Endodermal cell (in vitro differentiated cells): ENCODE measurements at regions not wholly inside any gene's neighbourhood (a gene's known extent, or its start where the extent isn't known, plus 50 kb on each side); places are given as distances from the start of the nearest gene placed in this dataset.
A peak's percentile ranks its signal among the peaks of the same experiment; 100 is the strongest.

ENCODE experiments used
- DNase-seq: peaks from one replicate; pipeline ENCODE4 v3.0.0-alpha.2; 2017
- H3K27ac ChIP-seq: 2 replicates; pipeline ENCODE4 v1.5.1; 2013; ENCODE audit warnings: mild to moderate bottlenecking, low read depth, low read length, moderate library complexity
- H3K27me3 ChIP-seq: 2 replicates; pipeline ENCODE4 v1.6.1; 2013; ENCODE audit warnings: mild to moderate bottlenecking, low read length, moderate library complexity; ENCODE audit not compliant: insufficient read depth, control insufficient read depth, poor library complexity, severe bottlenecking
- H3K36me3 ChIP-seq: 2 replicates; pipeline ENCODE4 v1.7.0; 2013; ENCODE audit warnings: mild to moderate bottlenecking, low read length, moderate library complexity; ENCODE audit not compliant: control insufficient read depth, insufficient read depth
- H3K4me1 ChIP-seq: one replicate; pipeline ENCODE4 v1.7.0; 2013; ENCODE audit warnings: low read length; ENCODE audit not compliant: control insufficient read depth, insufficient read depth
- H3K4me3 ChIP-seq: 2 replicates; pipeline ENCODE4 v1.5.1; 2013; ENCODE audit warnings: mild to moderate bottlenecking, low read length, moderate library complexity
- H3K9ac ChIP-seq: 2 replicates; pipeline ENCODE4 v1.6.1; 2013; ENCODE audit warnings: mild to moderate bottlenecking, low read length, moderate library complexity; ENCODE audit not compliant: poor library complexity, severe bottlenecking; ENCODE audit errors: extremely low read depth
- H3K9me3 ChIP-seq: 2 replicates; pipeline ENCODE4 v1.6.1; 2013; ENCODE audit warnings: mild to moderate bottlenecking, low read length, moderate library complexity; ENCODE audit not compliant: control insufficient read depth
- H3K27ac Mint-ChIP-seq: 2 replicates; pipeline ENCODE4 v1.8.0; 2020; ENCODE audit warnings: mixed read lengths
- H3K27me3 Mint-ChIP-seq: 2 replicates; pipeline ENCODE4 v1.8.0; 2021; ENCODE audit warnings: mild to moderate bottlenecking, mixed read lengths; ENCODE audit not compliant: insufficient read depth
- H3K36me3 Mint-ChIP-seq: 2 replicates; pipeline ENCODE4 v1.8.0; 2020; ENCODE audit warnings: low read depth, mixed read lengths
- H3K4me1 Mint-ChIP-seq: 2 replicates; pipeline ENCODE4 v1.8.0; 2020; ENCODE audit warnings: mixed read lengths
- H3K4me3 Mint-ChIP-seq: 2 replicates; pipeline ENCODE4 v1.8.0; 2020; ENCODE audit warnings: mild to moderate bottlenecking, moderate library complexity, mixed read lengths
- H3K9me3 Mint-ChIP-seq: 2 replicates; pipeline ENCODE4 v1.8.0; 2020; ENCODE audit warnings: mild to moderate bottlenecking, mixed read lengths
- WGBS, 2 experiments: methylation state at CpG; one replicate each; pipeline versions ENCODE4 v1.1.5 to v1.1.7; 2013; ENCODE audit warnings: missing lambda C conversion rate in 2 of 2, mixed read lengths in 1 of 2; ENCODE audit not compliant: insufficient coverage in 1 of 2, insufficient read length in 1 of 2; 5-methylcytosine and 5-hydroxymethylcytosine counted together
- TF ChIP-seq, protein P1 (sequence below): fragments of 200-600 bp; sonication (generic); conservative IDR thresholded peaks from 2 replicates; pipeline ENCODE4 v1.5.0; 2021; ENCODE audit warnings: antibody characterized with exemption, mild to moderate bottlenecking

DNA sequence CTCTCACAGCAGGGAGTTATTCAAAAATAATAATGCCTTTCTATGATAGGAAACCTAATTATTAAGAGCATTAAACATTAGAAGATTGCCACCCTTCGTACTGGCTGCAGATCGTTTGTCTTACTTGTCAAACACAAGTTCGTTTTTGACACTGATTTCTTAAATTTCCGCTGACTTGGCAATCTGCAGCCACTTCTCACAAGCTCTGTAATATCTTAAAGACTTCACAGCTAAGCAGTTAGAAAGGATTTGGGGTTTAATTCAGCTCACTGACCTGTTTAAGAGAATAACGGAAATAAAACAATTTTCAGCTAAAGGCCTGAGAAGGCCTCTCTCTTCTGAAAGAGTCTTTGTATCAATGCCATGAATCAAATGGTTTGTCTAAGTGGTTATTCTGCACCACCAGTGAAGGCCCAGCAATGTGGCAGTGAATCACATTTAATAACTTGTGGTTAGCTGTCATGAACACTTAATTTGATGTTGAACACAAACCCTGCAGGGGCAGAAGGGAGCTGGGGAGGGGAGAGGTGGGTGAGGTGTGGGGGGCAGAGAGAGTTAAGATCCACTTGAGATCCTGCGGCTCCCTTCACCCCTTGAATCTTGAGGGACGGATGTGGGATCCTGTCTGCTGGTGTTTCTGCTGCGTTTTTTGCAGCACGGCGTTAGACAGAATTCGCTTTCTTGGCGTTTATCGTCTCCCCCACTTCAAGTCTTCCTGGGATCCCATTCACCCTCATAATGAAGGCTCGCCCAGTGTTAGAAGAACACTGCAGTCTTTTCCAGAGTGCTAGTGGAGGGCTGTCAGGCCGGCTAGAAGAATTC, 145.4 kb upstream of the SATB2 start:
- no peak overlapping the region for H3K27ac ChIP-seq
- H3K4me3 Mint-ChIP-seq, result peak overlapping the region; percentile 42

DNA sequence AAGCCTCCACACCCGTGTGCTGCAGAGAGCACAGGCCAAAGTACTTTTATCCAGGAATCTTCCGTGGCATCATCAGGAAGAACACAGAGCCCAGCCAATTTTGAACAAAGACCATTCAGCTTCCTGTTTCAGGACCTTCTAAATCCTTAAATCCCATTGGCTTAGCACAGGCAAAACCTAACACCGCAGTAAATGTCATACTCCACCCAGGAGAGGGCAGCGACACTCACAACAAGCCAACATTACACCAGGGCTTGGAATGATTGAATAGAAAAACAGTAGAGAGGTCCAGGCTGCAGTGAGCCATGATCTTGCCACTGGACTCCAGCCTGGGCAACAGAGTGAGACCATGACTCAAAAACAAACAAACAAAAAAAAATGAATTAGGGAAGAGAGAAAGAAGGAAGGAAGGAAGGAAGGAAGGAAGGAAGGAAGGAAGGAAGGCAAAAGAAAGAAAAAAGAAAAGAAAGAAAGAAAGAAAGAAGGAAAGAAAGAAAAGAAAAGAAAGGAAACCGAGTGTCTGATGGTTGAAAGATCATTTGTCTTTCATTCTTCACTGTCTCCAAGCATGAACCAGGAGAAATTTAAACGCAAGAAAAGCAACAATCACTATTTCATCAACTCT, 144.6 kb upstream of the SATB2 start:
- H3K27me3 ChIP-seq, result peaks cover 18% of the 10 kb centered on the region
- TF ChIP-seq, protein P1, sequence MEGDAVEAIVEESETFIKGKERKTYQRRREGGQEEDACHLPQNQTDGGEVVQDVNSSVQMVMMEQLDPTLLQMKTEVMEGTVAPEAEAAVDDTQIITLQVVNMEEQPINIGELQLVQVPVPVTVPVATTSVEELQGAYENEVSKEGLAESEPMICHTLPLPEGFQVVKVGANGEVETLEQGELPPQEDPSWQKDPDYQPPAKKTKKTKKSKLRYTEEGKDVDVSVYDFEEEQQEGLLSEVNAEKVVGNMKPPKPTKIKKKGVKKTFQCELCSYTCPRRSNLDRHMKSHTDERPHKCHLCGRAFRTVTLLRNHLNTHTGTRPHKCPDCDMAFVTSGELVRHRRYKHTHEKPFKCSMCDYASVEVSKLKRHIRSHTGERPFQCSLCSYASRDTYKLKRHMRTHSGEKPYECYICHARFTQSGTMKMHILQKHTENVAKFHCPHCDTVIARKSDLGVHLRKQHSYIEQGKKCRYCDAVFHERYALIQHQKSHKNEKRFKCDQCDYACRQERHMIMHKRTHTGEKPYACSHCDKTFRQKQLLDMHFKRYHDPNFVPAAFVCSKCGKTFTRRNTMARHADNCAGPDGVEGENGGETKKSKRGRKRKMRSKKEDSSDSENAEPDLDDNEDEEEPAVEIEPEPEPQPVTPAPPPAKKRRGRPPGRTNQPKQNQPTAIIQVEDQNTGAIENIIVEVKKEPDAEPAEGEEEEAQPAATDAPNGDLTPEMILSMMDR, result peak; percentile 62
- Mint-ChIP-seq H3K4me1 (peaks cover 3% of the 10 kb centered on the region), H3K27ac (no peak overlapping the region), H3K9me3 (no peaks in the 10 kb centered on the region), H3K36me3 (no peaks in the 10 kb centered on the region), H3K4me3 (no peak overlapping the region), H3K27me3 (peaks cover 41% of the 10 kb centered on the region)
- 59 to 80% methylated on average over 2 to 6 of the region's 6 CpGs for WGBS, 2 experiments
- H3K9me3 ChIP-seq, result no peaks in the 10 kb centered on the region
- no peak overlapping the region for H3K4me3 ChIP-seq
- no peak overlapping the region for H3K9ac ChIP-seq
- DNase-seq, result peak; percentile 77
- no peaks in the 10 kb centered on the region for H3K4me1 ChIP-seq
- H3K27ac ChIP-seq, result no peak overlapping the region
- no peaks in the 10 kb centered on the region for H3K36me3 ChIP-seq

More for the DNA sequence above, 145.4 kb upstream of the SATB2 start:
- Mint-ChIP-seq H3K27ac (no peak overlapping the region), H3K4me1 (peaks cover 3% of the 10 kb centered on the region), H3K9me3 (no peaks in the 10 kb centered on the region), H3K27me3 (peaks cover 39% of the 10 kb centered on the region), H3K36me3 (no peaks in the 10 kb centered on the region)
- Histone ChIP-seq H3K27me3 (peaks cover 18% of the 10 kb centered on the region), H3K4me3 (no peak overlapping the region), H3K4me1 (no peaks in the 10 kb centered on the region), H3K36me3 (no peaks in the 10 kb centered on the region), H3K9me3 (no peaks in the 10 kb centered on the region), H3K9ac (no peak overlapping the region)
- 90 to 93% methylated on average over 11 to 15 of the region's 15 CpGs for WGBS, 2 experiments
- no peak for DNase-seq
- TF ChIP-seq, protein P1, result no peak

DNA sequence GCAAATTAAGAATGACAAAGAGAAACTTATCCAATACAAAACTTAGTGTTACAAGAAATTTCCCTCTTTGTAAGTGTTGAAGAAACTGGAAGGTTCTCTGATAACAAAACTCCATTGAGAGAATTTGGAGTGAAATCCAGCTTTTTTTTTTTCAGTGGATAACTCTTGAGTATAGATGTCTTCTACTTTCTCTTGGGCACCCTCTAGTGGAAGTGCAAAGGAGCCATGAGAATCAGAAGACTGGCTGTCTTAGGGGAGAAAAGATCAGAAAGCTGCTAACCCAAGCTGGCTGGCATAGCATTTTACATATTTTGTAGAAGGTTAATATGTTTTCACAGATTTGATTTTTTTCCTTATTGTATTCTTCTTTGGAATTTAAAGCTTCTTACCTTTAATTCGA, 138.8 kb upstream of the SATB2 start:
- H3K4me1 Mint-ChIP-seq, result no peaks in the 10 kb centered on the region
- no peak for DNase-seq
- H3K27ac Mint-ChIP-seq, result no peak overlapping the region

More for the DNA sequence above, 138.8 kb upstream of the SATB2 start:
- no peaks in the 10 kb centered on the region for H3K9me3 Mint-ChIP-seq
- WGBS, 2 experiments, result 83% methylated on average over 1 of the region's 1 CpG; no CpG with 5 or more reads in 1 of the 2 experiments
- no peaks in the 10 kb centered on the region for H3K36me3 Mint-ChIP-seq
- no peaks in the 10 kb centered on the region for H3K4me1 ChIP-seq
- no peak overlapping the region for H3K4me3 ChIP-seq
- no peak overlapping the region for H3K4me3 Mint-ChIP-seq
- H3K36me3 ChIP-seq, result no peaks in the 10 kb centered on the region
- peaks cover 13% of the 10 kb centered on the region for H3K27me3 Mint-ChIP-seq
- TF ChIP-seq, protein P1, result peak; percentile 82
- no peaks in the 10 kb centered on the region for H3K9me3 ChIP-seq
- H3K27me3 ChIP-seq, result no peaks in the 10 kb centered on the region
- H3K9ac ChIP-seq, result no peak overlapping the region
- no peak overlapping the region for H3K27ac ChIP-seq
